ENCODE measurements at regions not wholly inside any gene's neighbourhood (a gene's known extent, or its start where the extent isn't known, plus 50 kb on each side); places are given as distances from the start of the nearest gene placed in this dataset.
"Not testable (repeated sequence)": the region's sequence is repeated elsewhere in the genome, so short reads cannot be mapped to it uniquely, and the experiment has no call there.

- no peak for DNase-seq
Observed at GRCh38 chr4:138891631-138892031, 124.0 kb upstream of the NOCT start.

DNA sequence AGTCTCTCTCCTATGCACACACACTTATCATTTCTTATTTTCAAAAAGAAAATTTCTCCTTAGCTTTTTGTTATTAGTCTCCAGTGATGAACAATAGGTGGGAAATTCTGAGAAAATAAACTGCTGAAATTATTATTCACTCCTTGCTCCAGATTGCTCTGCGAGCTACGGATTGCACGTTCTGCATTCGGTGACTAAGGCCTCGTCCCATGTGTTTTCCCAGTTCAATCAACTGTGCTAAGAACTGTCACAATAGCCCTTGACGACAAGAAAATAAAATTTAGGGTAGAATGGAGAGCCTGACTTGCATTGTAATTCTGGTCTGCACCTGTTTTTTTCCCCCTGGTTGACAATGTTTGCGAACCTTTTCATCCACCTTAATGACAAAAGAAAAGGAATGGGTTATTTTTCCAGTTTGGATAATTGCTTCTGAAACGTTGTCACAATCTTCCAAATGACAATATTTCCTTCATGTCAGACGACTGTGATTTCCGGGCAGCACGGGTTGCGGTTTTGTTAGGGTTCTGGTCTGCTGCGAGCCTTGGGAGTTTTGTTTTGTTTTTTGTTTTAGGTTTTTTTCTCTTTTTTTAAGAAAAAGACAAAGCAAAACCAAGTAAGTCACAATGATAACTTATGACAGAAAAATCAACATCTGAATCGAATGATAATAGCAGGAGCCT, 124.5 kb upstream of the NOCT start:
- DNase-seq = no peak

GRCh38 chr4:138889216-138889615, 126.4 kb upstream of the NOCT start:
- no peak for DNase-seq

- DNase-seq = no peak
Observed at GRCh38 chr4:138887741-138888140, 127.8 kb upstream of the NOCT start.

DNA sequence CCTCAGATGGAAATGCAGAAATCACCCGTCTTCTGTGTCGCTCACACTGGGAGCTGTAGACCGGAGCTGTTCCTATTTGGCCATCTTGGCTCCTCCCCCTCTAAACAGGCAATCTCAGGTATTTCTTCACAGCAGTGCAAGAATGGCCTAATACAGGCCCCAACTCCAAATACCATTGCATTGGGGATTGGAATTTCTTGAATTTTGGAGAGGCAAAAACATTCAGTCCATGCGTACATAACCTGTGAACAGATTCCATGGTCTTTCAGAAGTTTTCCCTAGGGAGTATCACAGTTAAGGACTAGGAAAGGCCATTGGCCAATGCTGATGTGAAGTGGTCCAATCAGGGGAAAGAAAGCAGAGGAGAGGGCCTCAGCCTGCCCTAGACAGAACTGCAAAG, 128.2 kb upstream of the NOCT start:
- no peak for DNase-seq

DNA sequence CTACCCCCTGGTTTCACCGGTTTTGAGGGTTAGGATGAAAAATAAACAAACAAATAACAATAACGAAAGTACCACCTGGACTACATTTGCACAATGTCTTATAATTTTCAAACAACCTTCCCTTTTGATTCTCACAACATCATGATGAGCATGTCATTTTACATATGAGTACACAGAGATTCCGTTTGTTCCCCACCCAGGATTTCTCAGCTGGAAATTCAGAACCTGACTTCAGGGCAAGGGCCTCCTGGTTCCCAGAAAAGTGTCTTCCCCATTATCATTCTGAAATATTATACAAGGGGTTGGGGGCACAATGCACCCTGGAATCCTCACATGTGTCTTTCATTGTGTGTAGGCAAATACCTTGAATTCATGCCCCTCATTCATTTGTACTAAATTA, 135.8 kb upstream of the NOCT start:
- DNase-seq = no peak

DNA sequence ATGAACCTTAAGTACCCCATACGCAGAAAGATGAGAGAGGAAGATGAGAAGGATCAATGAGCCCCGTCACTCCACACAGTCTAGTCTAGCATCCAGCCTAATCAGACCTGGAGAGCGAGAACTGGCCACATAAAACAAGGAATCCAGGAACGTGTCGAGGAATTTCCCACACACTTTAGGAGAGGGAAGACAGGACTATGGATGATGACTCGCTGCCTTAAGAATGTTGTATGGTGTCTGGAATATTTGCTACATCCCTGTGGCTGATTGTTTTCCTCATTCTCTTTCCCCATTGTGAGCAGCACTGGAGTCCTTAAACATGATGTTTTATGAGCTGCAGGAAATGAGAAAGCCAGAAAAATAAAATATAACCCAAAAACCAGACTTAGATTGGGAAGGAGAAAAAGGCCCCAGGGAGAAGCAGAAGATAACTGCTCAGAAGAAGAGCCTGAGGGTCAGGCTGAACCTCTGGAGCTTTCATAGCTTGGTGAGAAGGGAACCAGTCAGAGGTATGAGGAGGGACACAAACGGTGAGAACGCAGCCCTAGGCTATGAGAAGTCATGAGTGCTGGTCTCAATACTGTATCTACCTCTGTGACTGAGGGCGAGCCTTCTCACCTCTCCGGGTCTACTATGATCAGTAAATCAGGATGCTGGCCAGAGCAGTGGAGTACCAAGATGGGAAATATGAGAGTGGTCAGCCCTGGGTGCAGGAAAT, 139.5 kb upstream of the NOCT start:
- DNase-seq = no peak

GRCh38 chr4:138871555-138871875, 144.1 kb upstream of the NOCT start:
- DNase-seq = no peak

- peak; percentile 70 to 80 for DNase-seq
Observed at GRCh38 chr4:138870737-138871554, 144.6 kb upstream of the NOCT start.

GRCh38 chr4:138869631-138870030, 145.9 kb upstream of the NOCT start:
- no peak for DNase-seq

GRCh38 chr4:138869165-138869564, 146.4 kb upstream of the NOCT start:
- no peak for DNase-seq

GRCh38 chr4:138868562-138868961, 147.0 kb upstream of the NOCT start:
- no peak for DNase-seq

GRCh38 chr4:138867404-138867803, 148.2 kb upstream of the NOCT start:
- DNase-seq = no peak

- DNase-seq = no peak
Observed at GRCh38 chr4:138866314-138866713, 149.3 kb upstream of the NOCT start.

DNA sequence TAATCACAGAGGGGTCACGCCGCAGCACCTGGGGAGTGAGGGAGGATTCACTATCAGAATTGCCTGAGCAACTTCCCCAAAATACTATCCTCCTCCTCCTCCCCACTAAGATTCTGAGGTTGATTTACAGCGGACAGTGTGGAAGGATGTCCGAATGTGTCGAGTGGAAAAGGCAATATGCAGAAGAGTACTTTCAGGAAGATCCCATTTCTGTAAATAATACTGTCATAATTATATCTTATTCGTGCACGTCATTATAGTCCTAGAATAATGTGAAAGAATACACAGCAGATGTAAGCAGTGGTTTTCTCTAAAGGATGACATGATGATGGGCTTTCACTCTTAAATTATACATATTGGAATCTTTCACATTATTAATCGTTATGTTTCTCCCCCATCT, 149.8 kb upstream of the NOCT start:
- DNase-seq = no peak

DNA sequence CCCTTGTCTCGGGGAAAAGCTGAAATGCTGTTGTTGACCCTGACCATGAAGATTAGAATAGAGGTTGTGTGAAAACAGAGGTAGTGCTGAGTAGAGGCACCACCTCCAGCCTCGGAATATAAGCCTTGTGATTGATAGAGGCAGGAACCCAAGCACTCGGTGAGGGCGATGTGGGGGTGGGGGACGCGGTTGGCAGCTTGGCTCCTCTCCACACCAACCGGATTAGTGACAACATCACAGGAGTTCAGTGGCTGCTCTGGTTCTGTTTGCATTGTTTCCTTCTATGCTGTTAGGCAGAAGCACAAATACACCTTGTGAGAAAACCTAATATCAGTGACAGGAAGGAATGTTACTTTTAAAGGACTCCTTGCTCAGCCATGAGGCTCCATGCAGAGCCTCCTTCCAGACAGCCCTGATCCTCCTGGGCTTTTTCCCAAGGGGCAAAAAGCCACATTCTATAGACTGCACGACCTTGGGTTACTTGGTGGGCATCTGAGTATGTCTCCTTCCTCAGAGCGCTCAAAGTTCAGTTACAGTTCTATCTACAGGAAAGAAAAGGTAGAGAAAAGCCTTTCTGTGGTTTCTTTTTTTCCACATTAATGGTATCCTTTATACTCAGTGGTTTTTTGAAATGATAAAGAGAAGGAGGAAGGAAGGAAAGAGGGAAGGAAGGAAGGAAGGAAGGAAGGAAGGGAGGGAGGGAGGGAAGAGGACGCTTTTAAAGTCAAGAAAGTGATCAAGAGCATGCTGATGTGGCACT, 150.4 kb upstream of the NOCT start:
- no peak for DNase-seq

- no peak for DNase-seq
Observed at GRCh38 chr4:138863160-138863559, 152.4 kb upstream of the NOCT start.

- no peak for DNase-seq
Observed at GRCh38 chr4:138861135-138861534, 154.4 kb upstream of the NOCT start.

DNA sequence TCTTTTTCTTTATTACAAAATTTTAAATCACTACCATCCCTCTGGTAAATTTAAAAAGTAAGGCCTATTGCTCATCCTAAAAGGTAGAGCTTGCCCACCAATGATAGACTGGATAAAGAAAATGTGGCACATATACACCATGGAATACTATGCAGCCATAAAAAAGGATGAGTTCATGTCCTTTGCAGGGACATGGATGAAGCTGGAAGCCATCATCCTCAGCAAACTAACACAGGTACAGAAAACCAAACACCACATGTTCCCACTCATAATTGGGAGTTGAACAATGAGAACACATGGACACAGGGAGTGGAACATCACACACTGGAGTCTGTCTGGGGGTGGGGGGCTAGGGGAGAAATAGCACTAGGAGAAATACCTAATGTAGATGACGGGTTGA, 155.2 kb upstream of the NOCT start:
- DNase-seq = not testable (repeated sequence)

DNA sequence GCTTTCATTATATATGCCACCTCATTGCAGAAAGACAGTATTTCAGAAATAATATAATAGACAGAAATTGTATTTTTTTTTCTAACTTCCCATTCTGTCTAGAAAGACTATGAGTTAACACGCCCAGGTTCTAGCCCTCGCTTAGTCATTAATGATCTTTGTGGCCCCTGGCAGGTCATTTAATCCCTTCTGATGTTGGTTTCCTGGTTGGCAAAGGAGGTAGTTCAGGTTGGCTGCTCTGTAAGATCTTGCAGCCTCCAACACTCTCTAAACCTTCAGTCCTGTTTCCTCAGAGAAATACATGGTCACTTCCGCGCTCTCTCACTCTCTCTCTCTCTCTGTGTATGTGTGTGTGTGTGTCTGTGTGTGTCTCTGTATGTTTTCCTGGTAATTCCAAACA, 156.3 kb upstream of the NOCT start:
- DNase-seq = no peak

DNA sequence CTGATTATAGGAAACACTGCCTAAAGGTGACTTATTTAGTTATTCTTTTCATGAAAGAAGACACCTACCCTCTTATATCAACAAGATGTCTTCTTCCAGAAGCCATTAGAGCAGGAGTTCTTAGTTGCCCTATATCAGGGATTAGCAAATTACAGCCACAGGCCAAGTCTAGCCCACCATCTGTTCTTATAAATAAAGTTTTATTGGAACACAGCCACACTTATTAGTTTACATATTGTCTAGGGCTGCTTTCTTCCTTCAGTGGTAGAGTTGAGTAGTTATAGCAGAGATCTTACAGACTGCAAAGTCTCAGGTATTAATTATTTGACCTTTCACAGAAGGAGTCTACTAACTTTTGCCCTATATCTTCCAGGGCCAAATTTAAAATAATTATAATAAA, 157.2 kb upstream of the NOCT start:
- DNase-seq = no peak

DNA sequence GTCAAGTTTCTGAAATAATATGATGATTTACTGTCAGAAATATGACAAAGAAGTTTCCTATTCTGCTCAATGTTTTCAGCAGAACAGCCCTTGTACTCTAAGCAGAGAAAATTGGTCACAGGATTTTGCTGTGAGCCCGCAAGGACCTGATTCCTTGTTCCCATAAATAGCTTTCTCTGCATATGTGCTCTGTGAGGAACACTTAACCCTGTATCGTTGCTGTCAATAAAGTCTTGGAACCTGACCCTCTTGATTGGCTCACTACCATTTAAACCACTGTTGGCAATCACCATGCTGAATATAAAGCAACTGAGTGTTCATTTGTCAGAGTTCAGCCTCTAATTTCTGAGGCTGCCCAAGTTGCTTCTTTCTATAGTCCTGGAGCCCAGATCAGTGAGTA, 158.2 kb upstream of the NOCT start:
- DNase-seq = no peak

DNA sequence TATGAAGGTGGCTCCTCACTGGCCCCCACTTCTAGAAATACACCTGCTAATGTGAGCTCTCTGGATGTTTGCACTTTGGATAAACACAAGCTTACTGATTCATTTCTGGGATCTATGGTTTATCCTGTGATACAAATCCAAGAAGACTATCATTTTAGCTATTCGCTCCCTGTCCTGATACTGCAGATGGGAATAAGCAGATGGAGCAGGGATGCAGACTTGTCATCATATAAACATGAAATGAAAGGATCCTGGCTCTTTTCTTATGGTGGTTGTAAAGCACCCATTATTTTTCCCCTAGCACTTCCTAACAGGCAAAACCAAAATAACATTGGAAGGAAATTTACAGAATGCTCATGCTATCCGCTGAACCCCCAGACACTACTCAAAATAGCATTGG, 162.9 kb upstream of the NOCT start:
- DNase-seq = no peak

All from inflammatory macrophage (primary cell).